ENCODE measurements at regions not wholly inside any gene's neighbourhood (a gene's known extent, or its start where the extent isn't known, plus 50 kb on each side); places are given as distances from the start of the nearest gene placed in this dataset.

DNA sequence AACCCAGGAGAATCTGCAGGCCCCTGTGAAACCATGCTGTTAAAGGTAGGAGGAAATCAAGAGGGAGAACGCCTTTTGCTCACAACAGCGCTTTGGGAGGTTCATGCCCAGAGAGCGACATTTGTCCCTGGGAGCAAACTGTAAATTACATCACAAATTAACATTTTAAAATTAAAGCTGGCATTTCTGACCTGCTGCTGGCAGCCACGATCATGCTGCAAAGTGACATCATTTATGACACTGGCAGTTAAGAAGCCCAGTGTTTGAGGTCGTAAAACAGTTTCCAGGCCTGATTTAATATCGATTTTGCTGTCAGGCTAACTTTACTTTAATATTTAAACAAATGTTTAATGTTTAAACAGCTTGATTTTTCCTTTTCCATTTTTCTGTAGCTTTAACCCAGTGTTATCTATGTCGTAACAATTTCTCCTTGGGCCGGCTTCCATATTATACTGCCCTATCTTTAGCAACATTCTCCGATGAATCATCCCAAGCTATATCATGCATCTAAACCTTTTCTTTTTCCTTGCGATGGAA is 86.5 kb upstream of the NPVF start:
- DNase-seq (ENCODE audit: low spot score), result no peak

DNA sequence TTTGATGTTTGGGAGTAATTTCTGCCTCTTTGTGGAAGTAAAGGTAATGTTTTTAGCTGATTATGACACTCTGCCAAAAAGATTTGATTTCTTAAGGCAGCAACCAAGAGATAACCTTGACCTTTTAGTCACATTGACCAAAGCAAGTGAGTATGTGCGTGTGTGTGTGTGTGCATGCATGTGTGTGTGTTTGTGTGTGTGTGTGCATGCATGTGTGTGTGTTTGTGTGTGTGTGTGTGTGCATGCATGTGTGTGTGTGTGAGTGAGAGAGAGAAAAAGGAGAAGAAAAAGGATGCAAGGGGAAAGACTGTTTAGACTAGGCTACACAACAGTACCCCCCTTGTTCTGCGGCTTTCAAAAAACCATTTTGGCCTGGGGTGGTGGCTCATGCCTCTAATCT is 88.1 kb upstream of the NPVF start:
- no peak for DNase-seq (ENCODE audit: low spot score)

DNA sequence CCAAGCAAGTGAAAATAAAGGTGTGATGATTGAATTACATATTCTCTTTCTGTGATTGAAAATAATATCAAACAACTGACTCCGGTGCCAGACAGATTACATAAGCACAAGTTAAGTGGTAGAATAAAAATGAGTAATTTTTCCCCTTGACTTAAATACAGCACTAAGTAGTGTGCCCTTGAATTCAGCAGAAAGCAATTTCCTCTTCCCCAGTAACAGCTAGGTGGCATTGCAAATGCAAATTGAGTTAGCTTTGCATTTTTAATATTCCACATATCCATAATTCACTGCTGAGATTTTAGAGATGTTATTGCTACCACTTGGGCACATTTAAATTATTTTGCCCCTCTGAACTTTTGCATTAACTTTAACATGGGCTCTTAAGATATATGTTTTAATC is 89.8 kb upstream of the NPVF start:
- DNase-seq (ENCODE audit: low spot score), result no peak

DNA sequence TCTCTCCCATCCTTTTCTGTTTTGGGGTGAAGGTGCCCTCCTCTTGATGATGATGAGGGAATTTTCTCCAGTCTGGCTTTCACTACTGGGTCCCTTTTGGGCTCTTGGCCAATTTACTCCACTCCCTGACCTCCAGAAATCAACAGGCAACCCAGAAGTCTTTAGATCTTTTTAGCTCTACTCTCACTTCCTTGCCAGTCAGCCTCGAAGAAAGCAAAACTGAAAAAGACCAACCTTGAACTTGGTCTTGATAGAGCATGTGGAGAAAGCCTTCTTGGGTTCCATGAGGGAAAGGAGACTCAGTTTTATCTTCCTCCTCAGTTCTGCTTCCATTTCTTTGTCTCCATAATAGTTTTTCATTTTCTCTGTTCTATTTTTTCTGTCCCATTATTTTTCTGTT is 91.4 kb upstream of the NPVF start:
- no peak for DNase-seq (ENCODE audit: low spot score)

DNA sequence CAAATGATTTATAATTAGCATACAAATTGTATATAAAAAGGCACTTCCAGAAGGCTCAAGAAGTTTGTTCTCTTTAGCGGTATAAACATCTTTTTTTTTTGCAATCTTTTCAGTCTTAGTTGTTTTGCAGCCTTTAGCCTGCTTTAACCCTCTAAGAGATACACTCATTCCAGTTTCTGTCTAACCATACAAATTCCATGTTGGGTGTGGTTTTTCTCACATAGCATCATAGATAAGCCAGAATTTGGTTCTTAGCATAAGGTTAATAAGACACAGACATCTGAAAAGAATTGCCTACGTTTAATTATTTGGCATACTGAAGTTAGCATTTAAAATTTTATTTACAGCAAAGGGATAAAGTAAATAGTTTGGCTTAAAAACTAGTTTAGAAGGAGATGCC is 92.5 kb upstream of the NPVF start:
- no peak for DNase-seq (ENCODE audit: low spot score)

DNA sequence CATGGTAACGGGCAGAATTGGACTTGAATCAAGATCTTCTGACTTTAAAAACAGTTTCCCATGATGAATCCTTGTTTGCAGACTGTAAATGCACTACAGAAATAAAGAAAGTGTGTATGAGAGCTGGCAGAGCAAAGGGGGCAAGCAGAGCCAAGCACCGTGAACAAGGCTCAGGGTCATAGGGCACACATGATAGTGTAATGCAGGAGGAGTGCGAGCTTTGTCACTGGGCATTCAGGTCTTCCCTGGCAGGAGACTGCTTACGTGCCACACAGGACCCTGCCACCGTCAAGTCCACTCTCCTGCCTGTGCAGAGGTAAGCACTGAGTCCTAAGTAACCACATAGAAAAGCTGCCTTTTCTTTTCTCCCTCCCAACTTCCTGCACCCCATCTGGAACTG is 93.1 kb upstream of the NPVF start:
- no peak for DNase-seq (ENCODE audit: low spot score)

DNA sequence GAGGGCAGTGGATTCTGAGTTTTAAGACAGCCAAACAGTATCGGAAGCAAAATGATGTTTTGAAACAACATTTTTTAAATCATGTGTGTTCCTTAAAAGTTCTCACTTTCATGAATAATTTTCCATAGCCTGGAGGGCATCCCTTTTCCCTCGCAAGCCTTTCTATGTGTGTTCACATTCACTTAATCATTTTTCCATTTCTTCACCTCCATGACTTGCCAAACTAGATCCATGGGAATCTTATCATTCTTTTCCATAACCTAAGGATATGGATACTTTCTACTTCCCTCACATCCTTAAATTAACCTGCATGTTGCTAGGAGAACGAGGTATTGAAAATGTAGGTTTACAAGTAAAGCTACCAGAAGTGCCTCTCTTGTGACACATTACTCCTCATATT is 94.2 kb upstream of the NPVF start:
- no peak for DNase-seq (ENCODE audit: low spot score)

DNA sequence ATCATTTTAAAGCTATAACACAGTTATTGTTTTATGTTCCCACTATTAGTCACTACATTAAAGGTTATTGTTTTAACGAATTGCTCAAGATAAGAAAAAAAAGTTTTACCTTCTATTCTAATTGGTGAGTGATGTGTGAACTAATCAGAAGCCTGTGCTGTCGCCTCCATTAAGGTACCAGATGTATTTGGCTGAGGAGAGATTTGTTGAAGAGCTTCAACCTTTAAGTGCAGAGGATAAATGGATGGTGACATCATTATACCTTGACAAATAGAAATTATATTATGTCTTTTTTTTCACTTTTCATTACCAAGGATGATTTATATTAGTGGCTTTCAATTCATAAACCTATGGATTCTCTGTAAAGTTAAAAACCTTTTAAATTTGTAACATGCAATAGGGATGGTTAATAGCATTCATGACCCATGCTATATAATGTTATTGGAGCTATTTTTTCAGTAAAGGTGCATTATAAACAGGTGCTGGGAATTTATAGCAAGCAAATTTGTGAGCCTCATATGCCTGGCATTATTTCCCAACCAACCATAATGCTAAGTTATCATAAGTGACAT is 97.0 kb upstream of the NPVF start:
- no peak for DNase-seq (ENCODE audit: low spot score)

DNA sequence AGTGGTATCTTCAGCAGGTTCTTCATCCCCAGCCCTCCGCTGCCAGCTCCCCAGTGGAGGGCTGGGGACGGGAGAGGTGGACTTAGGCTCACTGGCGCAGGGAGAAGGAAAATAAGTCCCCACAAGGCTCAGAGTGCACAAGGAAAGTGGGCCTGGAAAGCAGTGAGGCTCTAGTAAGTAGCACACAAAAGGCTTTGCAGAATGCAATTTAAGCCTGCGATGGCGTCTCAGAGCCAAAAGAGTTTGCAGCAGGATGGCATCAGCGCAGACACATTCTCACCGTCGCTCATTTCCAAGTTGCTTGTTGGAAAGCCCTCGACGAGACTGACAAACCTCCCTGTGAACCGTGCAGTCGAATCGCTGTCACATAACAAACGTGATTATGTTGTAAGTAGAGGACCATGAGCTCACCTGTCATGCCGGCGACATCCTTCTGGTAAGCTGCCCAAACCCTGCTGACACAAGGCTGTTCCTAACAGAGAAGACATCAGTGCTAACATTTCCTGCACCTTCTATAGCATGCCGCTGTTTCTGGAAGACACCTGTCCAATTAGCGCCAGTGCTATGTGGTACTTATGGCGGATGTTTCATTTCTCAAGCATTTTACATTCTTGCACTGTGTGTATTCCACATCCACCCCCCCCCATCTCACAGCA is 98.3 kb upstream of the NPVF start:
- no peak for DNase-seq (ENCODE audit: low spot score)

DNA sequence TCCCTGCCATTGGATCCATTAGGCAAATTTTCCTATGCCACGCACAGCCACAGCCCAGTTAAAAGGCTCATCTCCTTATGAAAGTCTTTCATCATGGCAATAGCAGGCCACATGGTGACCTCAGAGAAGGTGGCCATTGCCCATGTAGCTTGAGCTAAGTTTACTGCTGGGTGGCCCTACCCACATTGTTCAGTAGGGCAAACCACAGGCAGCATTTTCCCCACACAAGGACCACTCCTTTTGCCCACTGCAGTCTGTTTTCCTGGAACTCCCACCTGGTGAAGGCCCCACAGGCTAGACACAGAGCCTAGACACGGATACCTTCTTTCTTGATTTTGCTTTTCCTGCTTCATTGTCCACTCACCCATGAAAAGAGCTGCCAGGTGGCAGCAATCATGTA is 101.5 kb upstream of the NPVF start:
- no peak for DNase-seq (ENCODE audit: low spot score)

DNA sequence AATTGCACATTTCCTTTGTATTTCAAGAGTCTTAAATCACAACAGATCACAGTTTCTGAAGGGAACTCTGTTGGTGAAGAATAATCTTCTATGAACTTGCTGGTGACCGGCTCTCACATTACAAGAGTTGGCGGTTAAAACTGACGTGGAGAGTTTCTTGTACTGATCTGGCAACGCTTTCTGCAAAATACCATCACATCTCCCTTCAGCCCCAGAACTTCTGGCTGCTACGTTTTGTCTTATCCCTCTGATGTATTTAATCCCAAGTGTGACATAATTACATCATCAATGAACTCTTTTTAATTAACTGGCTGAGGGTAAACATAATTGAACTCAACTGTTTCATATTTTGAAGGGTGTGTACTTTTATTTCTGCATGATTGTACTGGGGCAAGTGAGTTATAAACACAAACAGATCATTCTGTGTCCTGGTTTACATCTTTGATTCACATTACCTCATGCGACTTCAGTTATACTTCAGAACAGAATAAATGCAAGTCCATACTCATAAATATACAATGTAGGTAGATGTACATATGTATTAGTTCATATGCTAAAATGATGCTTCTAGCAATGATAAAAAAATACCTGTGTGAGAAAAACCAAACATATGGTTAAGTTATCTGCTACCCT is 105.1 kb upstream of the NPVF start:
- no peak for DNase-seq (ENCODE audit: low spot score)

DNA sequence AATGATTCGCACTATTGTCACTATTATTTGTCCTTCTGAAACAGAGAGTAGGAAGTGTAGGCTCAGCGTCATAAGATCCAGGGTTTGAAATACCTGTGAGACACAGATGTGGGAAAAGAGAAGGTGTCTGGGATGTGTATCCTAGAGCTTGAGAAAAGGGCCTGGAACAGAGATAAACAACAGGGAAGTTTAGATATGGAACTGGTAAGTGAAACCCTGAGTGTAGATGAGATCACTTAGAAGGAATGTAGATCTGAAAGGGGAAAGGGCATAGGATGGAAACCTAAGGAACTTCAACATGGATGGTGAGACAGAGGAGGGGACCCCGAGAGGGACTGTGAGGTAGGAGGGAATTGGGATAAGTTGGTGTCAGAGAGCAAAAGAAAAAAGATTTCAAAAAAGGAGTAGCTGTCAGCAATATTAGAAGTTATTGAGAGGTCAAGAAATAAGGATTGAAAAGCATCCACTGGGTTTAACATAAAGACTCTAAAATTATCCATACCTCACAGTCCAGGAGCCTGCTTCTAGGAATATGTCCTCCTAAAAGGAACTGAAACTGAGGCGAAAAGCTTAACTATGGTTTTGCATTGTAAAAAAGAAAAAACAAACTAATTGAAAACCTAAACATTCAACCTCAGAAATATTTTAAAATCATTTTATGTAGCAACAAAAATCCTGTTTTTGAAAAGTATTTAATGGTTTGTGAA is 119.2 kb upstream of the NPVF start:
- no peak for DNase-seq (ENCODE audit: low spot score)

DNA sequence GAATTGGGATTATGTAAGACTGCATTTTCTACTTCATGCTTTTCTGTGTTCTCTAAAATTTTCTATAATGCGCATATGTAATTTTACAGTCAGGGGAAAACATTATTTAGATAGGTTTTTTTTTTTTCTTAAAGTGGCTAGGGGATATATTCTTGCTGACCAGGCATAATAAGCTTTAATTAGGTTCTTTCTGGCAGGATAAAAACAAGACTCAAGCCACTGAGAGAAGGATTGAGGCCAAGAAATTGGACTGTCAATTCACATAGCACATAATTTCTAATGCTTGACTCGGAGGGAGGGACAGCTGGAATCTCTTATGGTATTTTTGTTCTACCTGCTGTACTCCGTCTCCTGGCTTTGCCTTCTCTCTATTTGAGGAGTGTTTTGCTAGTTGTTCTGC is 119.8 kb upstream of the NPVF start:
- DNase-seq (ENCODE audit: low spot score), result no peak

DNA sequence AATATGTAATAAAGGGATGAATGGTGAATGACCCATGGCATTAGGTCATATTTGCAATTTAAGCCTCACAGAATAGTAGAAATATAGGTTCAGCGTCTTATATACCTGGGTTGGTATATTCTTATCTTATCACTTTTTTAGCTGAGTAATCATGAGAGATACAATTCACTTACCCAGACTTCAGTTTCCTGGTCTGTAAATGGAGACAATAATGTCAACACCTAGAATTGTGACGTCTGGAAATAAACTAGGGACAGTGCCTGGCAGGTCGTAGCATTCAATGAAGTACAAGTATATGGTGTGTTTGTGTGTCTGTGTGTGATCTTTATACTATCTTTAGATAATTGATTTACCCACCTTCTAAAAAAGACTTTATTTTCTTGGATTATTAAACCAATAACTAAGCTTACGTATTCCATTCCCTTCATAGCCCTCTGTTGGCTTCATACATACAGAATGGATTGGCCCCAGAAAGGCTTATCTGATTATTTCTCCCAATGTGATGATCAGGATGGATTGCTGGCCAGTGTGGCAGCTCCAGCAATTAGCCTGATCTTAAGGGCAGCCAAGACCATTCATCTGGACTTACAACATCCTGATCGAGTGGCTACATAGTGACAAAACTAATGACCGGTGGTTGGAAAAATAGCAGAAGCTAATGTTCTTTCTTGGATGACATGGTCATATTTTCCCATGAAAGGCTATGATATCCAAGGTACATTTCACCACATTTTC is 121.2 kb upstream of the NPVF start:
- no peak for DNase-seq (ENCODE audit: low spot score)

DNA sequence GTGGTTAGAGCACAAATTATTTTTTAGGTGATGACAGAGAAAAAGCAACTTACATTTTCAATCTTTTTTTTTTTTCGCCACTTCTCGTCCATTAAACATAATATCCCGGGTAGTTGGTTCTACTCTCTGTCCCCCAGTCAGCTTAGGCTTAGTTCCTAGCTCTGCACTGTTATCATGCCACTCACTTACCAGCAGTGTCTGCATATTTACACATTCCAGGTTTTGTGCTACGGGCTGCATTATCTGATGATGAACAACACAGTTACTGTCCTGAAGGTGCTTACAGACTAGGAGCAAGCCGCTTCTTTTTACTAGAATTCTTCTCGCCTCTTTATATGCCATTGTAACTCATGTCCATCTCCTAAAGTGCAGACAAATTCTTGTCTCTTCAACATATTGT is 121.8 kb upstream of the NPVF start:
- no peak for DNase-seq (ENCODE audit: low spot score)

DNA sequence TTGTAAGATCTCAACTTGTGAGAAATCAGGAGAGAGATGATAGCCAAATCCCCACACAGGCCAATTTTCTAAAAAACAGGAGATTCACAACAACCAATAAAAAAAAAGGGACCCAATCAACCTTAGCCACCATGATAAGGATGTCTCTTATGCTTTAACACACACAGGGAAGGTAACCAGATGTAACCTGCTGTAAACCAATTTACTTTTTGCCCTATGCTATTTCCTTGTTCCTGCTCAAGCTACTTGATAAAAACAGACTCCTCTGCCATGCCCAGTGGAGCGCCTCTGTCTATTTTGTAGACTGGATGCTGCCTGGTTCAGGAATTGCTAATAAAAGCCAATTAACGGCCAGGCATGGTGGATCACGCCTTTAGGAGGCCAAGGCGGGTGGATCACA is 123.5 kb upstream of the NPVF start:
- DNase-seq (ENCODE audit: low spot score), result no peak

DNA sequence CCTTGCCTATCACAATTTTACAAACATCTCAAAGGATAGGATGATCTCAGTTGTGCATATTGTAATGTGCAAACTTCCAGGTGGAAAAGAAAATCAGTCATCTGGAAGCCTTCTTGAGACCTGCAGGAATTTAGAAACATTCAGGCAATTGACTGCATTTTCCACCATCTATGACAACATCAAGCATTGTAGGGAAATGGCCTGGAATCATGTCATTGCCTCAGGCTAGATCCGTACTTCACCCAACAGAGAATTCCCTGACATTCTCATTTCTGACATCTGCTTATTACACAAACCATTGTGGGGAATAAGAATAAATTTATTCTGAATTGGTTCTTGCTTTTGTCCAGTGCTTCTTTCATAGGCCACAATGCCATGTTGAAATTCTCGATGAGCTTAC is 124.9 kb upstream of the NPVF start:
- no peak for DNase-seq (ENCODE audit: low spot score)

DNA sequence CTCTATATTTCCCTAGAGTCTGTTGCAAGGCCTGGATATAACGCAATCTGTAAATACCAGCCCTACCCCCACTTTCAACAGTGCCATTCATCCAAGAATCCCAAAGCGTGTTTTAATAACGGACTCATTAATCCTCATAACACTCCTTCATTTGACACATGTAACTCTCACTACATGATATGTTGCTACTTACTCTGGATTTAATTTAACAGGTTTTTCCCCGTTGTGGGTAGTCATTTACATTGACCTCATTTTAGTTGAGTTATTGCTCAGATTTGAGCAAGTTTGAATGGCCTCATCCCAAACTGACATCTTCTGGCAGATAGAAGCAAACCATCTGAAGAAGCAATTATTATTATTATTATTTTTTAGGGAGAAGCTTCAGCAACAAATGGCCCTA is 125.4 kb upstream of the NPVF start:
- no peak for DNase-seq (ENCODE audit: low spot score)

DNA sequence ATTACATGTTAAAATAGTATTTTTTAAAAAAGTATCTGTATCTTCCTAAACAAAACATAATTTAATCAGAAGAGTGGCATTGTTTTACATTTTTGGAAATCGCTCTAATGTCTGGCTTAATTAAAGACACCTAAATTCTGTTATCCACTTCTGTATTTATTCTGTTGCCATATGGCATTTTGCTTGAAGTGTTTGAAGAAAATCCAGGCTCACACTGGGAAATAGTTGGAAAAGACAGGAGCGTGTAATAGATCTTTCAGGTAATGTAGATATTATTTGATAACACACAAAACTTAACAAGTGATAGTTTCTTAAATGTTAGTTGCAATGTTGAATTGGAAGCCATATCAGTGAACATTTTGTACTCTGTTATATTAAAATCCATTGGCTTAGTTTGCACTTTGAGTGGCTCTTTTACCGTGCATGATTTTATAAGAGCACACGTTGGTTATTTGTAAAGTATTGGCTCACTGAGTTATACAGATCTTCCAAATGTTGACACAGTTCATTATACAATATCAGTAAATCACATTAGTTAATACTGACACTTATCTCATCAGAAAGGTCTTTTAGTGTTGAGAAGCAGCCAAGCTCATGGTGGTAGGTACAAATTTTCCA is 128.4 kb upstream of the NPVF start:
- no peak for DNase-seq (ENCODE audit: low spot score)

DNA sequence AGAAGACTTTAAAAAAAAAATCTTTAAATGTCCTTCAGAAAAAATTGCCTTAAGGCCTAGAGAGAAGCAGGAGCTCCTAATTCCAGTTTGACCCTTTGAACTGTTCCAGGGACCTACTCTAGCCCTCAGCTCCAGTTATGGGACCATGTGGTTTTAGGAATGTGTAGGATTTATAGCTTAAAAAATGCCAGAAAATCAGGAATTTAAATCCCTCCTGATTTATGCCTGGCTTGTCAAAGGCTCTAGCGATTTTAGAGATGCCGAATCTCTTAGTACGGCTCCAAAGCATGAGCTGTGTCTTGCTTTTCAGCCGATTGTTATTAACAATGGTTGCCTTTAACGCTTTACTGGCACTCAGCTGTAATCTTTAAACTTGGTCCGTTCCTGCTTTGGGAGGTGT is 130.6 kb upstream of the NPVF start:
- DNase-seq (ENCODE audit: low spot score), result no peak

DNA sequence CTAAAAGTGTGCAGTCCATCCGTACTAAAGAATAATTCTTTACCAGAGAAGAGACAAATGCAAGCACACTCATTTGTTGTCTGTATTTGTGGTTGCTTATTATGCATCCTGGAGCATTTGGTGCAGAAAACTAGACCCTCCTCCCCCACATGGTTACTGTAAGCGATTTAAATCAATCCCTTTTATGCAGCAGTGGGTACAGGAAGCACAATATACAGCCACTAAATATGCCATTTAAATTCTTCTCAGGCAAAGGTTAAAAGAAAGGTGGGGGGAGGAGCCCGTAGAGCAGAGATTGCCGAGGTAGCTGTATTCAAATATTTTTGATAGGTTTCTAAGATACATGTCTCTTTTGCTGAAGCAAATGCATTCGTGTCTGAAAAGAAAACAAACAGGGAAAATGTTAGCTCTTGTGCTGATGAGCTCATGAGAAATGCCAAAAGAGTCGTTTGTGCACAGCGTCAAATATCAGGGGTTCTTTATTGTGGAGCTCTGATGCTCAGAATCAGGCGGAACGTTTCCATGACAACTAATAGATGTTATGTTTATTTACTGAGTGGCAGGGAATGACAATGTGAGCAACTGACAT is 131.3 kb upstream of the NPVF start:
- peak; percentile 55 for DNase-seq (ENCODE audit: low spot score)
